NCI-H774 (cell line): ENCODE measurements at regions not wholly inside any gene's neighbourhood (a gene's known extent, or its start where the extent isn't known, plus 50 kb on each side); places are given as distances from the start of the nearest gene placed in this dataset.

Experiments
- DNase-seq: peaks from one replicate; lab custom pipeline; 2025; lab: John Stamatoyannopoulos, UW

DNA sequence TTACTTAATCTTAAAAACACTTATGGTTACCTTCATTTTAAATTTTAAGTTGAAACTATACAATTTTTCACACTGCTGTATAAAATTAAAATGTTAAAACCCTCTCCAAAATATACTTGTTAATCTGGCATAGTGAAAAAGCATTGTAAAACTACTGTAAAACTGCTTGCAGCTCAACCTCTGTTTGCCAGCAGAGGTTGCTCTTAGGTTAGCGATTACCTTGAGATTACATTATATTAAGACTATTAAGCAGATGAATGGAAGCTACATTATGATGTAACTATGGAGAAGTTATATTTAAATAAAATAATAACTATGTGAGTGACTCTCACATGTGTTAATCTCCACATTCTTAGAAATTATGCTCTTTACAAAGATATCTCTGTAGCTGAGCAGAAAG is 143.6 kb upstream of the SLITRK3 start:
- peak; percentile 28 for DNase-seq

DNA sequence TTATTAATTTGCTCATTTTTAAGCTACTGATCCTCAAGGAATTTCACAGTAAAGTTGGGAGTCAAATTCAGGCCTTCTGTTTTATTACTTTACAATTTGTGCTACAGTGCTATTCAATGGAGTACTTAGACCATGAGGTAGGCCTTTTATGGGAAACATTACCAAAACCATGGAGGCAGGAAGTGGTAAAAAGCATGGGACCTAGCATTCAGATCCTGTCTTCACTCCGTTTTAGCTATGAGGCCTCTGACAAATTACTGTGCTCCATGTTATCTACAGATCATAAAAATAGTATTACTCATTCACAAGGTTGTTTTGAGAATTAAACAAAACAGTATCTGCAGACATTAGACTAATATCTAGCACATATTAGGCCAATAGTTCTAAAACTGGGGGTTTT is 140.6 kb upstream of the SLITRK3 start:
- no peak for DNase-seq
